GM12892 (cell line): ENCODE measurements at regions not wholly inside any gene's neighbourhood (a gene's known extent, or its start where the extent isn't known, plus 50 kb on each side); places are given as distances from the start of the nearest gene placed in this dataset.

ENCODE experiments used
- POLR2A ChIP-seq: IDR thresholded peaks from 2 replicates; pipeline ENCODE4 v1.6.1; 2011; ENCODE audit warnings: low read depth, low read length, control low read depth
- POLR2AphosphoS5 ChIP-seq: IDR thresholded peaks from 2 replicates; pipeline ENCODE4 v1.6.1; 2011; ENCODE audit warnings: low read depth, low read length, control low read depth
- TAF1 ChIP-seq: IDR thresholded peaks from 2 replicates; pipeline ENCODE4 v1.6.1; 2011; ENCODE audit warnings: low read depth, mild to moderate bottlenecking, control low read depth, low read length, borderline replicate concordance

GRCh38 chr11:62035293-62035692 lies 67.9 kb upstream of the FTH1 start:
- no peak for TF ChIP-seq POLR2AphosphoS5
- TF ChIP-seq POLR2A = no peak
- no peak for TF ChIP-seq TAF1
